H9 (cell line): ENCODE measurements at regions not wholly inside any gene's neighbourhood (a gene's known extent, or its start where the extent isn't known, plus 50 kb on each side); places are given as distances from the start of the nearest gene placed in this dataset.

Experiments used
- DNase-seq: peaks from one replicate; pipeline ENCODE4 v3.0.0-alpha.2; 2017
- H2AFZ ChIP-seq: one replicate; pipeline ENCODE4 v1.6.1; 2013; ENCODE audit warnings: mild to moderate bottlenecking, low read length, control low read depth, moderate library complexity
- H2AK5ac ChIP-seq: 2 replicates; pipeline ENCODE4 v1.6.1; 2013; ENCODE audit warnings: low read length, control low read depth, mixed read lengths; ENCODE audit not compliant: insufficient read length
- H2BK120ac ChIP-seq: one replicate; pipeline ENCODE4 v1.6.1; 2013; ENCODE audit warnings: low read depth, mild to moderate bottlenecking, low read length, control low read depth, inconsistent platforms; ENCODE audit not compliant: poor library complexity, severe bottlenecking
- H2BK12ac ChIP-seq: 2 replicates; pipeline ENCODE4 v1.6.1; 2013; ENCODE audit warnings: low read length, control low read depth, mixed read lengths, low read depth; ENCODE audit not compliant: insufficient read length
- H2BK15ac ChIP-seq: 2 replicates; pipeline ENCODE4 v1.6.1; 2013; ENCODE audit warnings: low read depth, low read length, control low read depth
- H2BK20ac ChIP-seq: one replicate; pipeline ENCODE4 v1.6.1; 2013; ENCODE audit warnings: low read depth, mild to moderate bottlenecking, low read length, control low read depth, inconsistent platforms; ENCODE audit not compliant: poor library complexity, severe bottlenecking
- H2BK5ac ChIP-seq: 2 replicates; pipeline ENCODE4 v1.6.1; 2013; ENCODE audit warnings: low read length, control low read depth, mixed read lengths; ENCODE audit not compliant: insufficient read length
- H3K14ac ChIP-seq: 2 replicates; pipeline ENCODE4 v1.6.1; 2013; ENCODE audit warnings: low read length, control low read depth; ENCODE audit not compliant: insufficient read depth
- H3K18ac ChIP-seq: 2 replicates; pipeline ENCODE4 v1.6.1; 2013; ENCODE audit warnings: low read depth, mild to moderate bottlenecking, mixed read lengths, low read length, control low read depth; ENCODE audit not compliant: insufficient read length
- H3K23ac ChIP-seq: 2 replicates; pipeline ENCODE4 v1.6.1; 2013; ENCODE audit warnings: low read length, control low read depth, mixed read lengths, low read depth; ENCODE audit not compliant: insufficient read length
- H3K23me2 ChIP-seq: 2 replicates; pipeline ENCODE4 v1.6.1; 2013; ENCODE audit warnings: low read depth, mild to moderate bottlenecking, mixed read lengths, low read length, control low read depth; ENCODE audit not compliant: insufficient read length, poor library complexity, severe bottlenecking
- H3K27ac ChIP-seq: 2 replicates; pipeline ENCODE4 v1.5.1; 2013; ENCODE audit warnings: low read length, control low read depth, mixed read lengths, low read depth; ENCODE audit not compliant: insufficient read length
- H3K27me3 ChIP-seq: 2 replicates; pipeline ENCODE4 v1.6.1; 2013; ENCODE audit warnings: low read length, control low read depth, inconsistent platforms; ENCODE audit not compliant: insufficient read depth
- H3K4ac ChIP-seq: 2 replicates; pipeline ENCODE4 v1.6.1; 2013; ENCODE audit warnings: low read depth, mild to moderate bottlenecking, control low read depth, inconsistent platforms, low read length, moderate library complexity
- H3K4me1 ChIP-seq: 2 replicates; pipeline ENCODE4 v1.6.1; 2013; ENCODE audit warnings: low read length, control low read depth, inconsistent platforms; ENCODE audit not compliant: insufficient read depth
- H3K4me2 ChIP-seq: 2 replicates; pipeline ENCODE4 v1.6.1; 2013; ENCODE audit warnings: low read length, control low read depth, mixed read lengths; ENCODE audit not compliant: insufficient read length, insufficient read depth
- H3K56ac ChIP-seq: 2 replicates; pipeline ENCODE4 v1.6.1; 2013; ENCODE audit warnings: low read depth, mild to moderate bottlenecking, mixed read lengths, low read length, control low read depth; ENCODE audit not compliant: insufficient read length
- H3K79me1 ChIP-seq: 2 replicates; pipeline ENCODE4 v1.6.1; 2013; ENCODE audit warnings: low read depth, mild to moderate bottlenecking, moderate library complexity, low read length, control low read depth, inconsistent platforms; ENCODE audit not compliant: insufficient read depth, poor library complexity, severe bottlenecking
- H3K79me2 ChIP-seq: 2 replicates; pipeline ENCODE4 v1.6.1; 2013; ENCODE audit warnings: low read length, control low read depth, inconsistent platforms; ENCODE audit not compliant: insufficient read depth
- H3K9ac ChIP-seq: 2 replicates; pipeline ENCODE4 v1.6.1; 2013; ENCODE audit warnings: low read length, control low read depth, mixed read lengths; ENCODE audit not compliant: insufficient read length; ENCODE audit errors: extremely low read depth
- H3K9me3 ChIP-seq: one replicate; pipeline ENCODE4 v1.6.1; 2013; ENCODE audit warnings: low read depth, low read length, inconsistent platforms; ENCODE audit not compliant: control insufficient read depth
- H3T11ph ChIP-seq: one replicate; pipeline ENCODE4 v1.6.1; 2013; ENCODE audit warnings: mild to moderate bottlenecking, low read length, control low read depth, inconsistent platforms
- H4K20me1 ChIP-seq: one replicate; pipeline ENCODE4 v1.6.1; 2013; ENCODE audit not compliant: control insufficient read depth, insufficient read length, insufficient read depth
- H4K5ac ChIP-seq: 2 replicates; pipeline ENCODE4 v1.6.1; 2013; ENCODE audit warnings: low read depth, mild to moderate bottlenecking, mixed read lengths, low read length, control low read depth; ENCODE audit not compliant: insufficient read length
- H4K8ac ChIP-seq: replicated peaks from 2 replicates; pipeline ENCODE4 v1.6.1; 2013; ENCODE audit warnings: low read length, control low read depth, mixed read lengths, low read depth; ENCODE audit not compliant: insufficient read length
- H4K91ac ChIP-seq: 2 replicates; pipeline ENCODE4 v1.6.1; 2013; ENCODE audit warnings: low read depth, mild to moderate bottlenecking, moderate library complexity, mixed read lengths, low read length, control low read depth; ENCODE audit not compliant: insufficient read length
- H3K27ac Mint-ChIP-seq, 3 experiments: 2 replicates in 2 of 3; 3 replicates in 1 of 3; pipeline ENCODE4 v1.8.0; 2020 to 2021; ENCODE audit warnings: mixed read lengths in 3 of 3, mild to moderate bottlenecking in 1 of 3, moderate library complexity in 1 of 3
- H3K27me3 Mint-ChIP-seq: 2 replicates; pipeline ENCODE4 v1.8.0; 2021; ENCODE audit warnings: low read depth, mild to moderate bottlenecking, moderate library complexity, mixed read lengths
- H3K36me3 Mint-ChIP-seq, 3 experiments: 2 replicates in 2 of 3; 3 replicates in 1 of 3; pipeline ENCODE4 v1.8.0; 2020 to 2021; ENCODE audit warnings: low read depth in 3 of 3, mixed read lengths in 3 of 3; ENCODE audit not compliant: insufficient read depth in 1 of 3
- H3K4me1 Mint-ChIP-seq, 2 experiments: 2 replicates each; pipeline ENCODE4 v1.8.0; 2020; ENCODE audit warnings: mixed read lengths in 2 of 2
- H3K4me3 Mint-ChIP-seq, 2 experiments: 2 replicates in 1 of 2; 3 replicates in 1 of 2; pipeline ENCODE4 v1.8.0; 2020 to 2021; ENCODE audit warnings: mild to moderate bottlenecking in 2 of 2, mixed read lengths in 2 of 2, moderate library complexity in 1 of 2
- H3K9me3 Mint-ChIP-seq, 2 experiments: 2 replicates in 1 of 2; 3 replicates in 1 of 2; pipeline ENCODE4 v1.8.0; 2020; ENCODE audit warnings: mild to moderate bottlenecking in 2 of 2, mixed read lengths in 2 of 2, moderate library complexity in 1 of 2
- CTCF ChIP-seq: fragments of 200-600 bp; sonication (generic); conservative IDR thresholded peaks from 3 replicates; pipeline ENCODE4 v1.8.0; 2021; ENCODE audit warnings: antibody characterized with exemption, mild to moderate bottlenecking
- WGBS: extraction: QIAGEN DNeasy Blood & Tissue Kit; methylation state at CpG from one replicate; pipeline ENCODE4 v1.1.7; 2013; ENCODE audit warnings: missing lambda C conversion rate, low lambda C conversion rate, mixed read lengths; ENCODE audit not compliant: insufficient read length; ENCODE audit errors: extremely low coverage; 5-methylcytosine and 5-hydroxymethylcytosine counted together

GRCh38 chr17:55978578-55978977 is 174.7 kb upstream of the ANKFN1 start:
- no peak overlapping the region for H2BK120ac ChIP-seq
- Mint-ChIP-seq H3K27me3 (no peaks in the 10 kb centered on the region; the same call in 1 of the 2 replicates), H3K9me3 (peaks cover 0 to 3% of the 10 kb centered on the region in 2 experiments; a peak in 1 of 5 replicates), H3K36me3 (no peaks in the 10 kb centered on the region; a peak in 1 of 7 replicates), H3K27ac (no peak overlapping the region), H3K4me3 (no peak overlapping the region), H3K4me1 (no peaks in the 10 kb centered on the region; a peak in 1 of 4 replicates)
- TF ChIP-seq CTCF: no peak
- no peaks in the 10 kb centered on the region for H3K4me1 ChIP-seq
- no peak overlapping the region for H4K8ac ChIP-seq
- no peak overlapping the region for H2AK5ac ChIP-seq
- no peak overlapping the region for H4K5ac ChIP-seq
- H2BK20ac ChIP-seq: no peak overlapping the region
- no peak overlapping the region for H2BK12ac ChIP-seq
- no peak overlapping the region for H3K4me2 ChIP-seq
- no peak overlapping the region for H3K56ac ChIP-seq
- H3K4ac ChIP-seq: no peak overlapping the region
- no peaks in the 10 kb centered on the region for H3K23me2 ChIP-seq
- H3K23ac ChIP-seq: no peak overlapping the region
- no peak overlapping the region for H2BK5ac ChIP-seq
- H3K14ac ChIP-seq: no peak overlapping the region
- H2AFZ ChIP-seq: no peak overlapping the region
- H3T11ph ChIP-seq: no peak overlapping the region
- H3K79me2 ChIP-seq: no peaks in the 10 kb centered on the region
- WGBS: no CpG with 5 or more reads among the region's 1 CpG
- H3K9ac ChIP-seq: no peak overlapping the region
- H3K27me3 ChIP-seq: no peaks in the 10 kb centered on the region
- H3K27ac ChIP-seq: no peak overlapping the region
- no peak for DNase-seq
- H3K79me1 ChIP-seq: no peaks in the 10 kb centered on the region
- H3K9me3 ChIP-seq: no peaks in the 10 kb centered on the region
- H4K91ac ChIP-seq: no peak overlapping the region
- H4K20me1 ChIP-seq: no peaks in the 10 kb centered on the region
- H3K18ac ChIP-seq: no peak overlapping the region
- H2BK15ac ChIP-seq: no peak overlapping the region
